IMR-90 (cell line): ENCODE measurements at regions not wholly inside any gene's neighbourhood (a gene's known extent, or its start where the extent isn't known, plus 50 kb on each side); places are given as distances from the start of the nearest gene placed in this dataset.

ENCODE experiments used
- ATAC-seq: fragments of 200-7000 bp; cut with Tn5 transposase; 2 replicates; pipeline ENCODE4 v1.9.1; 2020; ENCODE audit warnings: low read depth, mild to moderate bottlenecking, moderate library complexity
- BruUV-seq: library from RNA; stranded (reverse); fragments of 400-500 nt; replicated peaks from 2 replicates; lab custom pipeline; 2021; lab: Mats Ljungman, UMichigan
- CTCF ChIA-PET: fragments of 300-600 bp; formaldehyde crosslinking; extraction: SDS; loops from one replicate; lab custom pipeline; 2021; ENCODE audit warnings: antibody characterized with exemption; lab: Yijun Ruan, JAX
- POLR2A ChIA-PET: fragments of 300-600 bp; sonication (Branson Sonifier 250); formaldehyde crosslinking; loops from one replicate; lab custom pipeline; 2022; ENCODE audit warnings: antibody characterized with exemption; ENCODE audit not compliant: unreplicated experiment; lab: Charles Lee
- DNase-seq: peaks from one replicate; pipeline ENCODE4 v3.0.0; 2013
- H2AFZ ChIP-seq: replicated peaks from 2 replicates; pipeline ENCODE3; 2013; ENCODE audit warnings: low read length, mild to moderate bottlenecking; ENCODE audit not compliant: poor library complexity
- H2AK5ac ChIP-seq: 2 replicates; pipeline ENCODE4 v1.6.1; 2013; ENCODE audit warnings: low read depth, low read length, inconsistent platforms
- H2AK9ac ChIP-seq: replicated peaks from 2 replicates; pipeline ENCODE3; 2013; ENCODE audit warnings: mild to moderate bottlenecking, low read depth, low read length, moderate library complexity; ENCODE audit not compliant: poor library complexity
- H2BK120ac ChIP-seq: 2 replicates; pipeline ENCODE4 v1.6.1; 2013; ENCODE audit warnings: low read depth, low read length, inconsistent platforms
- H2BK15ac ChIP-seq: 3 replicates; pipeline ENCODE4 v1.6.1; 2013; ENCODE audit warnings: low read depth, low read length, inconsistent platforms
- H2BK20ac ChIP-seq: 2 replicates; pipeline ENCODE4 v1.6.1; 2013; ENCODE audit warnings: low read depth, mild to moderate bottlenecking, inconsistent platforms, low read length, moderate library complexity
- H2BK5ac ChIP-seq: 2 replicates; pipeline ENCODE4 v1.6.1; 2013; ENCODE audit warnings: mild to moderate bottlenecking, low read depth, low read length, inconsistent platforms; ENCODE audit not compliant: poor library complexity, severe bottlenecking
- H3K14ac ChIP-seq: replicated peaks from 2 replicates; pipeline ENCODE4 v1.6.1; 2013; ENCODE audit warnings: low read depth, low read length, inconsistent platforms
- H3K18ac ChIP-seq: 2 replicates; pipeline ENCODE4 v1.6.1; 2013; ENCODE audit warnings: low read depth, low read length, control low read depth
- H3K23ac ChIP-seq: 2 replicates; pipeline ENCODE4 v1.6.1; 2013; ENCODE audit warnings: low read depth, low read length, inconsistent platforms
- H3K27ac ChIP-seq: 2 replicates; pipeline ENCODE4 v1.5.1; 2013; ENCODE audit warnings: mild to moderate bottlenecking, control low read depth, low read length; ENCODE audit not compliant: insufficient read depth
- H3K27me3 ChIP-seq: 2 replicates; pipeline ENCODE4 v1.6.1; 2013; ENCODE audit warnings: low read length; ENCODE audit not compliant: control insufficient read depth, insufficient read depth
- H3K36me3 ChIP-seq: 2 replicates; pipeline ENCODE4 v1.6.1; 2013; ENCODE audit warnings: low read length, mixed read lengths; ENCODE audit not compliant: control insufficient read depth, insufficient read depth
- H3K4ac ChIP-seq: 2 replicates; pipeline ENCODE4 v1.6.1; 2013; ENCODE audit warnings: low read depth, low read length, inconsistent platforms
- H3K4me1 ChIP-seq: 2 replicates; pipeline ENCODE4 v1.6.1; 2013; ENCODE audit warnings: low read length, mixed read lengths; ENCODE audit not compliant: control insufficient read depth, insufficient read depth
- H3K4me2 ChIP-seq: 2 replicates; pipeline ENCODE4 v1.6.1; 2013; ENCODE audit warnings: low read depth, mild to moderate bottlenecking, control low read depth, low read length, moderate library complexity
- H3K4me3 ChIP-seq: 2 replicates; pipeline ENCODE4 v1.5.1; 2013; ENCODE audit warnings: low read depth, mild to moderate bottlenecking, control low read depth, low read length, moderate library complexity; ENCODE audit not compliant: insufficient read depth
- H3K56ac ChIP-seq: 2 replicates; pipeline ENCODE4 v1.6.1; 2013; ENCODE audit warnings: low read length, inconsistent platforms; ENCODE audit not compliant: insufficient read depth; ENCODE audit errors: extremely low read depth
- H3K79me1 ChIP-seq, 2 experiments: 2 replicates each; pipeline ENCODE4 v1.6.1; 2013; ENCODE audit warnings: low read length in 2 of 2, inconsistent platforms in 1 of 2, low read depth in 1 of 2
- H3K9ac ChIP-seq: 2 replicates; pipeline ENCODE4 v1.6.1; 2013; ENCODE audit warnings: low read depth, low read length, control low read depth
- H3K9me1 ChIP-seq: 2 replicates; pipeline ENCODE4 v1.6.1; 2013; ENCODE audit warnings: low read length, inconsistent platforms; ENCODE audit not compliant: insufficient read depth
- H3K9me3 ChIP-seq: 2 replicates; pipeline ENCODE4 v1.6.1; 2013; ENCODE audit warnings: low read length; ENCODE audit not compliant: control insufficient read depth, insufficient read depth
- H4K20me1 ChIP-seq: 2 replicates; pipeline ENCODE4 v1.6.1; 2013; ENCODE audit warnings: low read length, inconsistent platforms; ENCODE audit not compliant: insufficient read depth
- H4K5ac ChIP-seq: 2 replicates; pipeline ENCODE4 v1.6.1; 2013; ENCODE audit warnings: mild to moderate bottlenecking, low read depth, low read length, control low read depth
- H4K8ac ChIP-seq, 2 experiments: 2 replicates each; pipeline ENCODE4 v1.6.1; 2013; ENCODE audit warnings: low read depth in 2 of 2, low read length in 2 of 2, control low read depth in 1 of 2, inconsistent platforms in 1 of 2
- H4K91ac ChIP-seq: 2 replicates; pipeline ENCODE4 v1.6.1; 2013; ENCODE audit warnings: low read depth, low read length, inconsistent platforms; ENCODE audit not compliant: insufficient read depth
- CEBPB ChIP-seq: IDR thresholded peaks from 2 replicates; pipeline ENCODE4 v1.6.1; 2012; ENCODE audit warnings: low read depth, low read length, improper control_type of control experiment
- ELK1 ChIP-seq: fragments of 150-350 bp; IDR thresholded peaks from 2 replicates; pipeline ENCODE4 v1.6.1; 2016; ENCODE audit warnings: low read depth, mild to moderate bottlenecking, low read length, moderate library complexity, borderline replicate concordance
- RFX5 ChIP-seq: IDR thresholded peaks from 2 replicates; pipeline ENCODE4 v1.8.0; 2012; ENCODE audit warnings: low read depth, mild to moderate bottlenecking, low read length, moderate library complexity
- WGBS, 2 experiments: methylation state at CpG; one replicate each; pipeline versions ENCODE4 v1.1.5 to v1.1.7; 2013; ENCODE audit warnings: missing lambda C conversion rate in 2 of 2; ENCODE audit not compliant: insufficient read length in 1 of 2; ENCODE audit errors: extremely low coverage in 2 of 2; 5-methylcytosine and 5-hydroxymethylcytosine counted together
- dilution Hi-C: fragments of 300-500 bp; cut with HindIII; formaldehyde crosslinking; loops from one replicate; pipeline ENCODE4 v1.14.3; 2018; ENCODE audit warnings: low sequenced_read_pairs; ENCODE audit not compliant: unreplicated experiment
- in situ Hi-C: fragments of 300-500 bp; cut with MboI; formaldehyde crosslinking; loops from 3 replicates; pipeline ENCODE4 v1.14.3; 2019; ENCODE audit warnings: low sequenced_read_pairs, inconsistent platforms, mixed read lengths
- intact Hi-C: fragments of 100-400 bp; cut with micrococcal nuclease; formaldehyde crosslinking; loops from 2 replicates; pipeline ENCODE4 v1.10.0; 2022

GRCh38 chr10:28248092-28248491 is 54.8 kb downstream of the MPP7 start:
- Histone ChIP-seq H2AK9ac (no peak overlapping the region), H3K9me1 (no peaks in the 10 kb centered on the region), H3K9me3 (no peaks in the 10 kb centered on the region), H3K4me2 (no peak overlapping the region), H3K36me3 (no peaks in the 10 kb centered on the region), H3K79me1 (no peaks in the 10 kb centered on the region), H3K27ac (no peak overlapping the region), H3K9ac (no peak overlapping the region), H3K4me1 (peaks cover 5% of the 10 kb centered on the region; the same call in 1 of the 2 replicates), H2BK20ac (0 out of 2 replicates have a peak overlapping the region, but pooled peaks have one; percentile 5), H3K14ac (no peak overlapping the region), H3K27me3 (peaks cover 3% of the 10 kb centered on the region; the same call in 1 of the 2 replicates), H2BK5ac (no peak overlapping the region), H3K23ac (no peak overlapping the region), H3K18ac (no peak overlapping the region), H2AK5ac (no peak overlapping the region), H4K8ac (no peak overlapping the region), H4K20me1 (no peaks in the 10 kb centered on the region), H3K4me3 (no peak overlapping the region), H2BK15ac (no peak overlapping the region), H3K56ac (no peak overlapping the region), H2BK120ac (no peak overlapping the region), H4K91ac (0 out of 2 replicates have a peak overlapping the region, but pooled peaks have one; percentile 14), H3K4ac (no peak overlapping the region), H2AFZ (no peak overlapping the region), H4K5ac (no peak overlapping the region)
- TF ChIP-seq CEBPB = no peak
- no peak for TF ChIP-seq ELK1
- no peak for TF ChIP-seq RFX5
- ATAC-seq (no peak), DNase-seq (peak; percentile 31)
- intact Hi-C loops (no loop called here), dilution Hi-C loops (no loop called here), in situ Hi-C loops (no loop called here)
- POLR2A ChIA-PET = no interaction called here
- CTCF ChIA-PET = interaction anchor here (0.8 to 2.5 kb wide), 2 partner anchors 146 to 506 kb away, joined by 4 to 8 read pairs; no protein-coding TSS in a partner anchor
- BruUV-seq = no TSS peak
- WGBS, 2 experiments = 75% methylated on average over 4 of the region's 8 CpGs; no CpG with 5 or more reads in 1 of the 2 experiments
